Mesothelial cell of epicardium (in vitro differentiated cells): ENCODE measurements at regions not wholly inside any gene's neighbourhood (a gene's known extent, or its start where the extent isn't known, plus 50 kb on each side); places are given as distances from the start of the nearest gene placed in this dataset.

Source experiments
- DNase-seq, 2 experiments: peaks; one replicate each; pipeline ENCODE4 v3.0.0; 2021; ENCODE audit warnings: low spot score in 2 of 2; ENCODE audit not compliant: unreplicated experiment in 2 of 2
- H3K27ac Mint-ChIP-seq: 2 replicates; pipeline ENCODE4 v1.8.0; 2021; ENCODE audit warnings: mixed read lengths
- H3K27me3 Mint-ChIP-seq: 2 replicates; pipeline ENCODE4 v1.8.0; 2021; ENCODE audit warnings: low read depth, mixed read lengths
- H3K36me3 Mint-ChIP-seq: 2 replicates; pipeline ENCODE4 v1.8.0; 2021; ENCODE audit warnings: mixed read lengths
- H3K4me1 Mint-ChIP-seq: 2 replicates; pipeline ENCODE4 v1.8.0; 2021; ENCODE audit warnings: mixed read lengths
- H3K4me3 Mint-ChIP-seq: 2 replicates; pipeline ENCODE4 v1.8.0; 2021; ENCODE audit warnings: mild to moderate bottlenecking, moderate library complexity, mixed read lengths
- H3K9me3 Mint-ChIP-seq: 2 replicates; pipeline ENCODE4 v1.8.0; 2021; ENCODE audit warnings: mixed read lengths
- CTCF ChIP-seq: fragments of 200-600 bp; sonication (generic); IDR thresholded peaks from one replicate; pipeline ENCODE4 v1.5.0; 2021; ENCODE audit warnings: antibody characterized with exemption; ENCODE audit not compliant: unreplicated experiment

- Mint-ChIP-seq H3K9me3 (peaks cover 30% of the 10 kb centered on the region), H3K27me3 (no peaks in the 10 kb centered on the region), H3K27ac (no peak overlapping the region), H3K4me3 (no peak overlapping the region), H3K4me1 (no peaks in the 10 kb centered on the region), H3K36me3 (no peaks in the 10 kb centered on the region)
- DNase-seq: no peak
- TF ChIP-seq CTCF: no peak
Measured at GRCh38 chr3:116806351-116806750, 96.8 kb downstream of the TUSC7 start.

GRCh38 chr3:116808725-116809124 is 99.1 kb downstream of the TUSC7 start:
- TF ChIP-seq CTCF: no peak
- Mint-ChIP-seq H3K27ac (no peak overlapping the region), H3K4me3 (no peak overlapping the region), H3K4me1 (no peaks in the 10 kb centered on the region), H3K9me3 (peaks cover 20% of the 10 kb centered on the region), H3K36me3 (no peaks in the 10 kb centered on the region), H3K27me3 (no peaks in the 10 kb centered on the region)
- no peak for DNase-seq

- Mint-ChIP-seq H3K27me3 (no peaks in the 10 kb centered on the region), H3K36me3 (no peaks in the 10 kb centered on the region), H3K9me3 (peaks cover 20% of the 10 kb centered on the region), H3K4me1 (no peaks in the 10 kb centered on the region), H3K4me3 (no peak overlapping the region), H3K27ac (no peak overlapping the region)
- no peak for DNase-seq
- TF ChIP-seq CTCF: no peak
Measured at GRCh38 chr3:116809208-116809607, 99.6 kb downstream of the TUSC7 start.

GRCh38 chr3:116811754-116812153 is 102.2 kb downstream of the TUSC7 start:
- Mint-ChIP-seq H3K27ac (no peak overlapping the region), H3K27me3 (no peaks in the 10 kb centered on the region), H3K4me1 (peaks cover 9% of the 10 kb centered on the region), H3K9me3 (peaks cover 18% of the 10 kb centered on the region), H3K36me3 (no peaks in the 10 kb centered on the region), H3K4me3 (no peak overlapping the region)
- no peak for DNase-seq
- no peak for TF ChIP-seq CTCF

GRCh38 chr3:116812949-116813348 is 103.4 kb downstream of the TUSC7 start:
- H3K9me3 Mint-ChIP-seq: peaks cover 14% of the 10 kb centered on the region
- no peak for DNase-seq
- no peak overlapping the region for H3K27ac Mint-ChIP-seq
- no peak overlapping the region for H3K4me3 Mint-ChIP-seq
- no peak for TF ChIP-seq CTCF
- no peaks in the 10 kb centered on the region for H3K36me3 Mint-ChIP-seq
- no peaks in the 10 kb centered on the region for H3K27me3 Mint-ChIP-seq
- H3K4me1 Mint-ChIP-seq: peaks cover 11% of the 10 kb centered on the region

GRCh38 chr3:116815321-116815720 is 105.7 kb downstream of the TUSC7 start:
- no peak for TF ChIP-seq CTCF
- Mint-ChIP-seq H3K4me3 (no peak overlapping the region), H3K36me3 (no peaks in the 10 kb centered on the region), H3K27me3 (no peaks in the 10 kb centered on the region), H3K9me3 (peaks cover 5% of the 10 kb centered on the region), H3K27ac (no peak overlapping the region), H3K4me1 (peaks cover 11% of the 10 kb centered on the region)
- no peak for DNase-seq
